Smooth muscle cell (in vitro differentiated cells): ENCODE measurements at regions not wholly inside any gene's neighbourhood (a gene's known extent, or its start where the extent isn't known, plus 50 kb on each side); places are given as distances from the start of the nearest gene placed in this dataset.

Experiments
- DNase-seq: peaks from one replicate; lab custom pipeline; 2025; ENCODE audit not compliant: unreplicated experiment; lab: John Stamatoyannopoulos, UW
- H2AFZ ChIP-seq: fragments of 200-600 bp; sonication (generic); 2 replicates; pipeline ENCODE4 v1.6.0; 2016; ENCODE audit warnings: antibody characterized with exemption, low read depth, mild to moderate bottlenecking
- H3F3A ChIP-seq: fragments of 200-600 bp; sonication (generic); 2 replicates; pipeline ENCODE4 v1.6.0; 2017; ENCODE audit warnings: antibody characterized with exemption, low read depth
- H3K27ac ChIP-seq: fragments of 200-600 bp; sonication (generic); 2 replicates; pipeline ENCODE4 v1.5.1; 2016; ENCODE audit warnings: low read depth, mild to moderate bottlenecking
- H3K27me3 ChIP-seq: fragments of 200-600 bp; sonication (generic); 2 replicates; pipeline ENCODE4 v1.6.1; 2016; ENCODE audit warnings: low read depth, mild to moderate bottlenecking
- H3K36me3 ChIP-seq: fragments of 200-600 bp; sonication (generic); 2 replicates; pipeline ENCODE4 v1.5.1; 2016; ENCODE audit warnings: low read depth
- H3K4me1 ChIP-seq: fragments of 200-600 bp; sonication (generic); 2 replicates; pipeline ENCODE4 v1.5.1; 2016; ENCODE audit warnings: low read depth
- H3K4me2 ChIP-seq: fragments of 200-600 bp; sonication (generic); 2 replicates; pipeline ENCODE4 v1.6.0; 2016; ENCODE audit warnings: mild to moderate bottlenecking
- H3K4me3 ChIP-seq: fragments of 200-600 bp; sonication (generic); 2 replicates; pipeline ENCODE4 v1.5.1; 2016; ENCODE audit warnings: mild to moderate bottlenecking
- H3K79me2 ChIP-seq: fragments of 200-600 bp; sonication (generic); 2 replicates; pipeline ENCODE4 v1.6.0; 2016; ENCODE audit warnings: low read depth, mild to moderate bottlenecking
- H3K9ac ChIP-seq: fragments of 200-600 bp; sonication (generic); 2 replicates; pipeline ENCODE4 v1.6.0; 2016; ENCODE audit warnings: low read depth
- H3K9me3 ChIP-seq: fragments of 200-600 bp; sonication (generic); replicated peaks from 2 replicates; pipeline ENCODE4 v1.5.1; 2016; ENCODE audit warnings: low read depth
- H4K20me1 ChIP-seq: fragments of 200-600 bp; sonication (generic); 2 replicates; pipeline ENCODE4 v1.6.0; 2016; ENCODE audit warnings: low read depth
- WGBS: methylation state at CpG from one replicate; pipeline ENCODE4 v1.1.7; 2016; ENCODE audit warnings: low lambda C conversion rate; 5-methylcytosine and 5-hydroxymethylcytosine counted together
- TF ChIP-seq, protein P1 (sequence below): fragments of 200-600 bp; sonication (generic); IDR thresholded peaks from 2 replicates; pipeline ENCODE4 v1.5.1; 2017; ENCODE audit warnings: borderline replicate concordance, mild to moderate bottlenecking, antibody characterized with exemption; ENCODE audit not compliant: insufficient read depth, poor library complexity, severe bottlenecking

DNA sequence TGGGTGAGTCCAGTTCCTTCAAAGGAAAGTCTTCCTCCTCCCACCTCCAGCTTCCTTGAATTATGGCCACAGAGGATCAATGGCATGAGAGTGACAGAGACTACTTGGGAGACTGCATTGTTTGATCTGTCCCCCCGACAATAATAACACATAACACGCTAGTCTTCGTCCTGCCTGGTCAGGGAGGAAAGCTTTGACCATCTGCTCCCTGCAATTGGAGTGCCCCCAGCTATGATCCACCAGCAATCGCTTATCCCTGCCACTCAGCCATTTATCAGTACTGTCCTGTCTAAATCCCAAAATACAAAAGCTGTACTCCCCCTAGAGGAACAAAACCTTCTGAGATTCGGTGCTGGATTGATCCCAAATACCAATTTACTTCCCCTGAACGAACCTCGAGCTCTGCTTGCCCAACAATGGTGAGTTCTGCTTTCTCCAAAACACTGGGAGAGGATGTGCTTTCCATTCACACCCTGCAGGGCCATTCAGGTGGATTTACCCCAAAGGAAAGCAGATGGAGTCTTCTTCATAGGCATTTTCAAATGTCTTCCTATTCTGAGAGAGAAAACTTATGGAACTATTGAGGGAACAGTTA, 466.7 kb downstream of the TSHZ3 start:
- H3K79me2 ChIP-seq = no peaks in the 10 kb centered on the region
- H3K4me2 ChIP-seq = no peak overlapping the region
- TF ChIP-seq, protein P1, sequence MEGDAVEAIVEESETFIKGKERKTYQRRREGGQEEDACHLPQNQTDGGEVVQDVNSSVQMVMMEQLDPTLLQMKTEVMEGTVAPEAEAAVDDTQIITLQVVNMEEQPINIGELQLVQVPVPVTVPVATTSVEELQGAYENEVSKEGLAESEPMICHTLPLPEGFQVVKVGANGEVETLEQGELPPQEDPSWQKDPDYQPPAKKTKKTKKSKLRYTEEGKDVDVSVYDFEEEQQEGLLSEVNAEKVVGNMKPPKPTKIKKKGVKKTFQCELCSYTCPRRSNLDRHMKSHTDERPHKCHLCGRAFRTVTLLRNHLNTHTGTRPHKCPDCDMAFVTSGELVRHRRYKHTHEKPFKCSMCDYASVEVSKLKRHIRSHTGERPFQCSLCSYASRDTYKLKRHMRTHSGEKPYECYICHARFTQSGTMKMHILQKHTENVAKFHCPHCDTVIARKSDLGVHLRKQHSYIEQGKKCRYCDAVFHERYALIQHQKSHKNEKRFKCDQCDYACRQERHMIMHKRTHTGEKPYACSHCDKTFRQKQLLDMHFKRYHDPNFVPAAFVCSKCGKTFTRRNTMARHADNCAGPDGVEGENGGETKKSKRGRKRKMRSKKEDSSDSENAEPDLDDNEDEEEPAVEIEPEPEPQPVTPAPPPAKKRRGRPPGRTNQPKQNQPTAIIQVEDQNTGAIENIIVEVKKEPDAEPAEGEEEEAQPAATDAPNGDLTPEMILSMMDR = no peak
- H2AFZ ChIP-seq = no peak overlapping the region
- no peak overlapping the region for H3K27ac ChIP-seq
- H3F3A ChIP-seq = no peaks in the 10 kb centered on the region
- no peaks in the 10 kb centered on the region for H3K36me3 ChIP-seq
- WGBS = 80% methylated on average over 7 of the region's 7 CpGs
- H3K9me3 ChIP-seq = no peaks in the 10 kb centered on the region
- no peak for DNase-seq
- no peaks in the 10 kb centered on the region for H3K27me3 ChIP-seq
- no peak overlapping the region for H3K9ac ChIP-seq
- no peaks in the 10 kb centered on the region for H3K4me1 ChIP-seq
- no peaks in the 10 kb centered on the region for H4K20me1 ChIP-seq
- no peak overlapping the region for H3K4me3 ChIP-seq

DNA sequence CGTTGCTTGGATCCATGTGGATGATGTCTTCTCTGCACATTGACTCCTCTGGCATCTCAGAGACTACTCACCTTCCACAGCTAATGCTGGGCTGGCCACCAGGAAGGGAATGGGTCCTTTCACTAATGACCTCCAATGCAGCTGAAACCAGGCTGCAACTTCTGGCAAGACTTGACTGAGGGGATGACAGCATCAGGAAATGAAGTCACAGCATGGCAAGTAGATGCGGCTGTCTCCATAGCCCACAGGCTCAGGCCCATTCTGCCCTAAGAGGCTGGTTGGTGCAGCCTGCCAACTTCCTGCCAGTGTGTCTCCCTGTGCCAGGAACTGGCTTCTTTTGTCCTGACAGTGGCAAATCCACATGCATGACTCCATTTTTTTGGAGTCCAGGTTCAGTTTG, 467.3 kb downstream of the TSHZ3 start:
- Histone ChIP-seq H3K27me3 (no peaks in the 10 kb centered on the region), H3K4me1 (no peaks in the 10 kb centered on the region), H3K27ac (no peak overlapping the region), H3K4me2 (no peak overlapping the region), H3K36me3 (no peaks in the 10 kb centered on the region), H3K9ac (no peak overlapping the region), H3F3A (no peaks in the 10 kb centered on the region), H4K20me1 (no peaks in the 10 kb centered on the region), H3K4me3 (no peak overlapping the region), H3K9me3 (no peaks in the 10 kb centered on the region), H2AFZ (no peak overlapping the region), H3K79me2 (no peaks in the 10 kb centered on the region)
- DNase-seq = no peak
- WGBS = 89% methylated on average over 2 of the region's 2 CpGs
- TF ChIP-seq, protein P1 = no peak

DNA sequence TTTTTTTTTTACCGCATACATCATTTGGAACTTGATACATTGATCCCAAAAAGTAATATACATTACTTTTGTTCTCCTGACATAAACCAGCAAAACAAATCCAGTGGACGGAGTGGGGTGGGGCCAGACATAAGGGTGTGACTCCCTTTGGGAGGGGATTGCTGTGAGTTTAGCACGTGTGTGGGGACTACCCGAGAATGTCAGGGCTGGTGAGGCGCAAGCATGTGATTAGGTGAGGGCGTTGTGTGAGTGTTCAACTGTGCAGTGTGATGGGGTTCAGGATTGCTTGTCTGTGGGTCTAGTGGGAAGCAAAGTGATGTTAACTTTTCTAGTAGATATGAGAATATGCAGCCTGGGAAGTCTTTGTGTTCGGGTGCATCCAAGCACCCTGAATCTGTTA, 468.0 kb downstream of the TSHZ3 start:
- no peak overlapping the region for H3K4me2 ChIP-seq
- no peaks in the 10 kb centered on the region for H3K36me3 ChIP-seq
- H3K4me1 ChIP-seq = no peaks in the 10 kb centered on the region
- H2AFZ ChIP-seq = no peak overlapping the region
- H3F3A ChIP-seq = no peaks in the 10 kb centered on the region
- TF ChIP-seq, protein P1 = no peak
- no peak overlapping the region for H3K9ac ChIP-seq
- DNase-seq = no peak
- no peak overlapping the region for H3K27ac ChIP-seq
- H4K20me1 ChIP-seq = no peaks in the 10 kb centered on the region
- H3K4me3 ChIP-seq = no peak overlapping the region
- 78% methylated on average over 7 of the region's 7 CpGs for WGBS
- no peaks in the 10 kb centered on the region for H3K79me2 ChIP-seq
- no peaks in the 10 kb centered on the region for H3K9me3 ChIP-seq
- no peaks in the 10 kb centered on the region for H3K27me3 ChIP-seq

DNA sequence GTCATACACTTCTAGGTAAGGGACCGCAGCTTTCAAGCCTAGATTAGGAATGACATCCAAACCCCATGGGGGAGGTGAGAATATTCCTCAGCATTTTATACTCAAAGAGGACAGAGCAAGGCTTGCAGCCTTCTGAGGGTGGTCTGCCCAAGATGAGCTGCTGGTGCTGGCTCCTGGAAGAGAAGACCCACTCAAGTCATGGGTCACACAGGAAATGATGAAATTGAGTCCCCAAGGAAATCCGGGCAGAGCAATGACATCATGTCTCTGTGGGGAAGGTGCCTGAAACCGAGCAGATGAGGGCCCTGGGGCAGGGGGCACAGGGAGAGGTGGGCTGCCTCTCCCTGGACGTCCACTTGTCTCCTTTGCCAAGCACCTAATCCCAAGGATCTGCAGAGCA, 468.7 kb downstream of the TSHZ3 start:
- Histone ChIP-seq H3K27ac (no peak overlapping the region), H3K36me3 (no peaks in the 10 kb centered on the region), H3K9me3 (no peaks in the 10 kb centered on the region), H3K4me3 (no peak overlapping the region), H2AFZ (no peak overlapping the region), H3K9ac (no peak overlapping the region), H3K4me2 (no peak overlapping the region), H3K79me2 (no peaks in the 10 kb centered on the region), H3F3A (no peaks in the 10 kb centered on the region), H4K20me1 (no peaks in the 10 kb centered on the region), H3K4me1 (no peaks in the 10 kb centered on the region), H3K27me3 (no peaks in the 10 kb centered on the region)
- no peak for DNase-seq
- TF ChIP-seq, protein P1 = no peak
- WGBS = 80% methylated on average over 4 of the region's 4 CpGs
